ENCODE measurements at regions not wholly inside any gene's neighbourhood (a gene's known extent, or its start where the extent isn't known, plus 50 kb on each side); places are given as distances from the start of the nearest gene placed in this dataset.
"Not testable (repeated sequence)": the region's sequence is repeated elsewhere in the genome, so short reads cannot be mapped to it uniquely, and the experiment has no call there.

DNA sequence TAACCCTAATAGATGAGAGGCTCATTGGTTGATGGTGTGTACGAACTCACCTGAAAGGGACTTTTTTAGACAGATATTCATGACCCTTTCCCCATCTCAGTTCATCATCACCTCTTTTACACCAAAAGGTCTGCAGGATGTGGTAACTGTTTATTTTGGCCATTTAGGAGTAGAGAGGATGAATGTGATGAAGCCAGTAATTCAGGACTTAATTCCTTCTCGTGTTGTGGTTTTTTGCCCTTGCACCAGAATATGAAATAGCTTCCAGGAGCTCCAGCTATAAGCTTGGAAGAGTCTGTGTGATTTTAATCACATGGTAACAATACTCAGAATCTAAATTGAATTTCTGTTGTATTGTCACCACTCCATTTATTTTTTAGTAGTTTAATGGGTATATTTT is 189.4 kb upstream of the KCTD3 start:
- Mint-ChIP-seq H3K4me1 (no peaks in the 10 kb centered on the region), H3K4me3 (no peak overlapping the region), H3K27ac (no peak overlapping the region), H3K36me3 (no peaks in the 10 kb centered on the region), H3K9me3 (peaks cover 0 to 1% (median 0%) of the 10 kb centered on the region in 3 donors), H3K27me3 (no peaks in the 10 kb centered on the region)

DNA sequence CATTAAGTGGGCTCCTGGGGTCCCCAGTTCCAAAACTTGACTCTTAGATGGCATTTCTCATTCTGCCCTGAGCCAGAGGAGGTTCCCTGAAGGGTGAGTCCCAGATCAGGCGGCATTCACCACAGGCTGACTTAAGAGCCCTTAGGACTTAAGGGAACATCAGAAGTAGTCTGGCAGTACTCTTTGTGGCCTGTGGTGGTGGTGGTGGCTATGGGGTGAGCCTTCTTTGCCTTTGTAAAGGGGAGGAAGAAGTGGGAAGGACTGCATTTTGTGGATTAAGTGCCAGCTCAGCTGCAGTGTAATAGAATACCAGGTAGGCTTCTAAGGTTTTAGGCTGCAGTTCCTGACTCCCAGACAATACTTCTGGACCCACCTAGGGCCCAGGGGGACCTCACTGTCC is 186.5 kb upstream of the KCTD3 start:
- H3K9me3 Mint-ChIP-seq = peaks cover 0 to 1% (median 0%) of the 10 kb centered on the region in 3 donors

DNA sequence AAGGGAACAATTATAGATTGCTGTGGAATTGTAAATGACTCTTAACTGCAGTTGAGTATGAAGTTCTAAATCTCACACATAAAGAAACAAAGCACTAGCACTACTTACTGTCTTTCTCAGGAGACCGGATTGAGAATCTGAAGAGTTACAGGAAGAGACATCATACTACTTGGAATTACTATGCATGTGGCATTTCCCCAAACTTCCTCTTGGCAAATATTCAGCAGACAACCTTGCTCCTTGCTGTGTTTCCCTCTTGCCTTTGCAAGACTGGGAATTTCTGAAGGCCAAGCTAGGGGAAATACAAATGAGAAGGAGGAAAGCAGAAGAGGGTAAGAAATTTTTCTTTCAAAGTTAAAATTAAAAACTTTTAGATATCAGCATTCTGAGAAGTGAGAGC is 173.6 kb upstream of the KCTD3 start:
- Mint-ChIP-seq H3K36me3 (no peaks in the 10 kb centered on the region), H3K4me1 (no peaks in the 10 kb centered on the region), H3K4me3 (no peak overlapping the region), H3K9me3 (peaks cover 6 to 18% (median 13%) of the 10 kb centered on the region in 3 donors), H3K27ac (no peak overlapping the region), H3K27me3 (no peaks in the 10 kb centered on the region)

More for the DNA sequence above, 186.5 kb upstream of the KCTD3 start:
- Mint-ChIP-seq H3K4me1 (no peaks in the 10 kb centered on the region), H3K27me3 (no peaks in the 10 kb centered on the region), H3K4me3 (no peak overlapping the region), H3K27ac (no peak overlapping the region), H3K36me3 (no peaks in the 10 kb centered on the region)

DNA sequence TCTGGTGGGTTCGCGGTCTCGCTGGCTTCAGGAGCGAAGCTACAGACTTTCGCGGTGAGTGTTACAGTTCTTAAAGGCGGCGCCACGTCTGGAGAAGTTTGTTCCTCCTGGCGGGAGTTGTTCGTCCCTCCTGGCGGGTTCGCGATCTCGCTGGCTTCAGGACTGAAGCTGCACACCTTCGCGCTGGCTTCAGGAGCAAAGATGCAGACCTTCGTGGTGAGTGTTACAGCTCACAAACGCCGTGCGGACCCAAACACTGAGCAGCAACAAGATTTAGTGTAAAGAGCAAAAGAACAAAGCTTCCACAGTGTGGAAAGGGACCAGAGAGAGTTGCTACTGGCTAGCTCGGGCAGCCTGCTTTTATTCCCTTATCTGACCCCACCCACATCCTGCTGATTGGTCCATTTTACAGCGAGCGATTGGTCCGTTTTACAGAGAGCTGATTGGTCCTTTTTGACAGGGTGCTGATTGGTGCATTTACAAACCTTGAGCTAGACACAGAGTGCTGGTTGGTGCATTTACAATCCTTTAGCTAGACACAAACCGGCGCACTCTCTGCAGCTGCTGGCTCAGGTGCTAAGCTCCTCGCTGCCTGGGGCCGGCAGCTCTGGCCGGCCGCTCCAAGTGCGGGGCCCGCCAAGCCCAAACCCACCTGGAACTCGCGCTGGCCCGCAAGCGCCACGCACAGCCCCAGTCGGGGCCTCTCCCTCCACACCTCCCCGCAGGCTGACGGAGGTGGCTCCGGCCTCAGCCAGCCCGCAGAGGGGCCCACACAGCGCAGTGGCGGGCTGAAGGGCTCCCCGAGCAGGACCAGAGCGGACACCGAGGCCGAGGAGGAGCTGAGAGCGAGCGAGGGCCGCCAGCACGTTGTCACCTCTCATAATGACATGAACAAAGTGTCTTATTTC is 172.8 kb upstream of the KCTD3 start:
- Mint-ChIP-seq H3K36me3 (no peaks in the 10 kb centered on the region), H3K9me3 (peaks cover 5 to 14% (median 13%) of the 10 kb centered on the region in 3 donors), H3K27me3 (no peaks in the 10 kb centered on the region), H3K27ac (no peak overlapping the region), H3K4me3 (no peak overlapping the region), H3K4me1 (no peaks in the 10 kb centered on the region)

DNA sequence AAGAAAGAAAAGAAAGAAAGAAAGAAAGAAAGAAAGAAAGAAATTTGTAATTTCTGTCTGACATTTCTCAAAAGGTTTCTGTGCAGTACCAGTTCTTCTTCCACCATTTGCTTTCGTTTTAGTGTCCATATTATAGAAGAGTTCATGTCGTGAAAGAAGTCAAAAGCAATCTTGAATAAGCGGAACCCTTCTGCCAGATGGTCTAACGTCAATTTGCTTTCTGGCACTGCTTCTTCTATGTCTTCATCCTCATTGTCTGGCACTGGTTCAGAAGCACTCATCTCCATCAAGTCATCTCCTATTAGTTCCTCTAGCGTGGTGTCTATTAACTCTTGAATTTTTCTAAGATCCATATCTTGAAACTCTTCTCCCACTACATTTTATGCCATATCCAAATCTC is 170.0 kb upstream of the KCTD3 start:
- no peak overlapping the region for H3K4me3 Mint-ChIP-seq
- no peaks in the 10 kb centered on the region for H3K36me3 Mint-ChIP-seq
- no peak overlapping the region for H3K27ac Mint-ChIP-seq
- no peaks in the 10 kb centered on the region for H3K4me1 Mint-ChIP-seq
- H3K27me3 Mint-ChIP-seq = no peaks in the 10 kb centered on the region
- H3K9me3 Mint-ChIP-seq = peaks cover 4 to 14% (median 13%) of the 10 kb centered on the region in 3 donors

DNA sequence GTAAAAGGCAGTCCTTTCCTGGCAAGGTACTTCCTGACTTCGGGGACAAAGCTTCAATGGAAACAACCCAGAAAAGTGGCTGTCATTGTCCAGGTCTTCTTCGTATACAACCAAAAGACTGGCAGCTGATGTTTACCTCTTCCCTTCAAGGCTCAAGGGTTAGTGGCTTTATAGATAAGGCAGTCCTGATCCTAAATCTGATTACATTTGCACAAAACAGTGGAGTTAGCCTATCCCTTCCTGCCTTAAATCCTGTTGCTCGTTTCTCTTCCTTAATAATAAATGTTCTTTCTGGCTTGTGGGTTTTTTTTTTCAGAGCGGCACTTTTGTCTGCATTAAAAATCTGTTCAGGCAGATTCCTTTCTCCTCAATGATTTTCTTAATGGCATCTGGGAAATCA is 169.3 kb upstream of the KCTD3 start:
- Mint-ChIP-seq H3K27me3 (no peaks in the 10 kb centered on the region), H3K4me1 (no peaks in the 10 kb centered on the region), H3K9me3 (peaks cover 4 to 14% (median 13%) of the 10 kb centered on the region in 3 donors), H3K27ac (peak overlapping the region in 1 of 3 donors; percentile 8), H3K36me3 (no peaks in the 10 kb centered on the region), H3K4me3 (no peak overlapping the region)

DNA sequence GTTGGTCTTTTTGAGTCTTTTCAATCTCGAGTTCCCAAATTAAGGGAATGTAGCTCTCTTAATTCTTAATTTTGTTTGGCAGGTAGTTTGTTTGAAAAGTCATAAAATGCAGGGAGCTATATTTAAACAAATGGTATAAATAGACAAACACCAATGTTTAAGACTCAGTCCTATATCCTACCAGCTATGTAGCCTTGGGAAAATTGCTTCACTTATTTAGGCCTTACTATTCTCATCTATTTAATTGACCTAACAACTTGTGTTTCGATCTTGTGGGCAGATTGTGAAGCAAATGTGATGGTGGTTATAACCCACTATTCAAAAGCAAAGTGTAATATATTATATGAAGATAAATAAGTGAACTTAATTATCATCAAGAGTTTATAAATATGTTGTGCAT is 167.3 kb upstream of the KCTD3 start:
- H3K27ac Mint-ChIP-seq = no peak overlapping the region
- no peak overlapping the region for H3K4me3 Mint-ChIP-seq
- H3K9me3 Mint-ChIP-seq = peaks cover 2 to 7% (median 5%) of the 10 kb centered on the region in 3 donors
- no peaks in the 10 kb centered on the region for H3K36me3 Mint-ChIP-seq
- no peaks in the 10 kb centered on the region for H3K4me1 Mint-ChIP-seq
- no peaks in the 10 kb centered on the region for H3K27me3 Mint-ChIP-seq

DNA sequence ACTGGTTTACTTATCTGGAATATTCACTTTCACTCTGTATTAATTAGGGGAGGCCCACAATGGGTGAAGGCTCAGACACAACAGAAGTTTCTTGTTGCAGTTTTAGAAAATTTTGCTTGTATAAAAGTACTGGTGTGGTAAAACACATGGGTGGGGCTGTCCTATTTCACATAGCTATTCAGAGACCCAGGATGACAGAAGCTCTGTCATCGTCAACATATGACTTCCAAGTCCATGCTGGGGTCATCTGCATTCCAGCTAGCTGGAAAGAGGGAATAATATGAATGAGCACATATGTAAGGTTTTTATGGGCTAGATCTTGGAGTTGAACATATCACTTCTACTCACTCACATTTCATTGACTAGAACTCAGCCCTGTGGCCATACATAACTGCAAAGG is 166.4 kb upstream of the KCTD3 start:
- Mint-ChIP-seq H3K4me3 (no peak overlapping the region), H3K9me3 (peaks cover 5 to 7% (median 6%) of the 10 kb centered on the region in 3 donors), H3K27me3 (no peaks in the 10 kb centered on the region), H3K36me3 (no peaks in the 10 kb centered on the region), H3K27ac (peak overlapping the region in 1 of 3 donors; percentile 44), H3K4me1 (no peaks in the 10 kb centered on the region)

DNA sequence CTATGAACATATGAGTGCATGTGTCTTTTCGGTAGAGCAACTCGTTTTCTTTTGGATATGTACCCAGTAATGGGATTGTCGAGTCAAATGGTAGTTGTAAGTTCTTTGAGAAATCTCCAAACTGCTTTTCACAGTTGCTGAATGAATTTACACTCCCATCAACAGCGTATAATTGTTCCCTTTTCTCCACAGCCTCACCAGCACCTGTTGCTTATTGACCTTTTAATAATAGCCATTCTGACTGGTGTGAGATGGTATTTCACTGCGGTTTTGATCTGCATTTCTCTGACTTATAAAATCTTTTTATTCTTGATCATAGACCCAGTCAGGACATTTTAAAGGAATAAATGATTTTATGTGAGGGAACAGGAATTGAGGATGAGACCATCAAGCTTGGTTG is 165.0 kb upstream of the KCTD3 start:
- Mint-ChIP-seq H3K4me3 (no peak overlapping the region), H3K27me3 (no peaks in the 10 kb centered on the region), H3K36me3 (no peaks in the 10 kb centered on the region), H3K27ac (no peak overlapping the region), H3K9me3 (peaks cover 3 to 5% (median 4%) of the 10 kb centered on the region in 3 donors), H3K4me1 (no peaks in the 10 kb centered on the region)

DNA sequence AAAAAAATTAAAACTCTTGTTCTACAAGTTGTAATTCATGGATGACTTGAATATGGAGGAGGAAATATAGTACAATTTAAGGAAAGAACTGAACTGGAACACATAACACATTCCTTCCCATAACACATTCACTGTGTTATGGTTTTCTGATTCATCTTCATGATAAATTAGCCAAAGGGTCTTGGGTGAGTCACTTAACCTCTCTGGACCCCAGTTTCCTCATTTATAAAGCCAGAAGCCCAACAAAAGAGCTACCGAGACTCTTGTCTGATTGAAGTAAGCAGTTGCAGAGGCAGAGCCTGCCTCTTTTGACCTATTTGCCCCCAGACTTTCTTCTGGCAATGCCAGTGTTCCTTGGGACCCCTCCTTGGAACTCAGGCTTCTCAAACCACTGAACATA is 161.9 kb upstream of the KCTD3 start:
- H3K4me1 Mint-ChIP-seq = no peaks in the 10 kb centered on the region
- H3K9me3 Mint-ChIP-seq = peaks cover 0 to 5% (median 0%) of the 10 kb centered on the region in 3 donors
- H3K4me3 Mint-ChIP-seq = no peak overlapping the region
- no peaks in the 10 kb centered on the region for H3K27me3 Mint-ChIP-seq
- H3K36me3 Mint-ChIP-seq = no peaks in the 10 kb centered on the region
- no peak overlapping the region for H3K27ac Mint-ChIP-seq

DNA sequence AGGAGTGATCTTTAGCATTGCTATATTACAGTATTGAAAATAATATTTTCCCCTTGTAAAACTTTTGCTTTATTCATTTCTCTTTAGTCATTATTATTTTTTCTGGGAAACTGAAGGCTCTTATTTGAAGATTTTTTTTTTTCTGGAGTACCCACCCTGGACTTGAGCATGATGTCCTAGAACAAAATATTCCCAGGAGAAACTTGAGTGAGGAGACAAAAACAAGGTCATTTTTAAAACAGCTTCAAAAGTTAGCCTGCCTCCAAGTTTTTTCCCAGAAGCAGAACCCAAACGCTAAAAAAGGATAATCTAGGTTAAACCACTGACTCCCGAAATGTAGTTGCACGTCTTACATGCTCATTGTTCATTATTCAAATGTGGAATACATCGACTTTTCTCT is 160.2 kb upstream of the KCTD3 start:
- Mint-ChIP-seq H3K9me3 (peaks cover 0 to 7% (median 0%) of the 10 kb centered on the region in 3 donors), H3K36me3 (no peaks in the 10 kb centered on the region), H3K4me3 (no peak overlapping the region), H3K27me3 (no peaks in the 10 kb centered on the region), H3K27ac (no peak overlapping the region), H3K4me1 (no peaks in the 10 kb centered on the region)

DNA sequence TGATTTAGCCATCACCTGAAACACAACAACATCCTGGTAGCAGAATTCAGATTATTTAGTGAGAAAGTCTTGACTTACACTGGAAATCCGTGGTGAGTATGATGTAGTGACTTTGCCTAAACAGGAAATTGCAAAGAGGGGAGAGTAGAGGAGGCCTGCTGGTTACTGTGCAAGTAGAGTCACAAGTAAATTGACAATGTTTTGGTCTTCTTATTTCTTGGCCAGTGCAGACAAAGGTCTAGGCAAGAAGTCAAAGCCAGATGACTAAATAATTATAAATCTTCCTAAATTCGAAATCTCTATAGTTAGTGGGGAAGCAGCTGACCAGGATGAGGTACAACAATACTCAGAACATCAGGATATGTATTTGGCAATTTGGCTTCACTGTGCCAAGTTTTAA is 159.5 kb upstream of the KCTD3 start:
- peaks cover 0 to 7% (median 0%) of the 10 kb centered on the region in 3 donors for H3K9me3 Mint-ChIP-seq
- H3K27me3 Mint-ChIP-seq = no peaks in the 10 kb centered on the region
- H3K27ac Mint-ChIP-seq = no peak overlapping the region
- H3K36me3 Mint-ChIP-seq = peaks cover 1% of the 10 kb centered on the region
- H3K4me1 Mint-ChIP-seq = no peaks in the 10 kb centered on the region
- no peak overlapping the region for H3K4me3 Mint-ChIP-seq

DNA sequence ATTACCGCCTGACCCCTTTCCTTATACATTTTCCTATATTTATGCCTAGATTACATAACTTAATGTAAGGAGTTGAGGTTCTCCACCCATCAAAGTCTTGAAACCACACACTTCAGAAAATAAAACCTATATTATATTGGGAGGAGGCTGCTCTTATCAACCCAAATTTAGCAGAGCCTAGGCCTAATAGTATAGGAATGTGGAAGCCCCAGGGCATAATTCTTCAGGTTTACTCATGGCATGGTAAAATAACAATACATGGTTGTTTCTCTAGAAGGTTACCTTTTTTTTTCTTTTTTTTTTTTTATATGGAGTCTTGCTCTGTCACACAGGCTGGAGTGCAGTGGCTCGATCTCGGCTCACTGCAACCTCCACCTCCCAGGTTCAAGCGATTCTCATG is 157.6 kb upstream of the KCTD3 start:
- not testable (repeated sequence) for H3K27ac Mint-ChIP-seq, H3K27me3 Mint-ChIP-seq, H3K9me3 Mint-ChIP-seq, H3K36me3 Mint-ChIP-seq, H3K4me3 Mint-ChIP-seq, H3K4me1 Mint-ChIP-seq

DNA sequence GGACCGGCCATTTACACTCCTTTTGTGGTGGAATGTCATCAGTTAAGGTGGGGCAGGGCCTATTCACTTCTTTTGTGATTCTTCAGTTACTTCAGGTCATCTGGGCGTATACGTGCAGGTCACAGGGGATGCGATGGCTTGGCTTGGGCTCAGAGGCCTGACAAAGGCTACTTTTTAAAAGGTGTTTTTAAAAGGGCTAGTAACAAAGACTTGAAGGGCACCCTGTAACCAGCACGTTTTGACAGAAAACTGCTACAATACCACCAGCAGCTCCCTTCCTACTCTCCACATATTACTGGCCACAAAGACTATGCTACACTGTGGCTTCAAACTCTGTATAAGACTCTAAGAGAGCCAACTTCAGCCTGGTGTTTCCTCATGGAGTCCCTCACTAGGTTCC is 151.6 kb upstream of the KCTD3 start:
- not testable (repeated sequence) for H3K4me3 Mint-ChIP-seq, H3K9me3 Mint-ChIP-seq, H3K4me1 Mint-ChIP-seq, H3K36me3 Mint-ChIP-seq, H3K27ac Mint-ChIP-seq, H3K27me3 Mint-ChIP-seq

DNA sequence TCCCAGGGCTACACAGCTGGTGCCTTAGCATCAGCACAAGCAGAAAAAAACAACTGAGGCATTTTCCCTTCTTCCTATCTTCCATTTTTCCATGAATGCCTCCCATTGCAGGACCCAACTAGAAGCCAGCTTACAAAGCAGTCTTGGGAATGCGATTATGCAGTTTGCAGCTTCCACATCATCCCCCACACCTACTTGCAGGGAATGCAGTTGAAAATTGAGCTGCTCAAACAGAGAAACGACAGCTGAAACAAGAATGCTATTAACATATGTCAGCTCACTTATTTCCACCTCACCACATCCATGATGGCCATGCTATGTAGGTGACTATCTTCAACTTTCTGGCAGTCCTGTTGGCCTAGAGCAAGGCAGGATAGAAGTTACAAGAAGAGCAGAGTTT is 150.6 kb upstream of the KCTD3 start:
- H3K9me3 Mint-ChIP-seq = peaks cover 0 to 1% (median 0%) of the 10 kb centered on the region in 3 donors
- H3K27me3 Mint-ChIP-seq = no peaks in the 10 kb centered on the region
- H3K4me3 Mint-ChIP-seq = no peak overlapping the region
- peaks cover 1% of the 10 kb centered on the region for H3K36me3 Mint-ChIP-seq
- H3K27ac Mint-ChIP-seq = no peak overlapping the region
- H3K4me1 Mint-ChIP-seq = no peaks in the 10 kb centered on the region

DNA sequence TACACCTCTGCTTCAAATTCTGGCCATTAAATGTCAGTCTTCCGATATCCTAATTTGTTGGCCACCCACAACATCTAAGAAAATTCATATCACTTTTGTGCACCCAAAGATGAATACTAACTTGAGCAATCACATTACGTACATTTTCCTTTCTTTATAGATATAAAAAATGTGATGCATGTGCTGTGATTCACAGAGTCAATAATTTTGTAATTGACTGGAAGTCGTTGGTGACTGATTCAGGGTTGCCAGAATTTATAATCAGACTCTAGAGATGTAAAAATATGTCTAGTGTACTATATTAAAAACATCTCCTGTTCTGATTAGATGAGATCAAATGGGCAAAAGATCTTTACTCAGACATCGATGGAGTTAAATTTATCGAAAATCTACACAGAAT is 150.0 kb upstream of the KCTD3 start:
- Mint-ChIP-seq H3K27me3 (no peaks in the 10 kb centered on the region), H3K4me3 (no peak overlapping the region), H3K27ac (no peak overlapping the region), H3K4me1 (no peaks in the 10 kb centered on the region), H3K9me3 (peaks cover 0 to 1% (median 0%) of the 10 kb centered on the region in 3 donors), H3K36me3 (peaks cover 1% of the 10 kb centered on the region)

All from IgD-negative memory B cell (primary cell).